ENCODE measurements at regions not wholly inside any gene's neighbourhood (a gene's known extent, or its start where the extent isn't known, plus 50 kb on each side); places are given as distances from the start of the nearest gene placed in this dataset.
A peak's percentile ranks its signal among the peaks of the same experiment; 100 is the strongest.

DNA sequence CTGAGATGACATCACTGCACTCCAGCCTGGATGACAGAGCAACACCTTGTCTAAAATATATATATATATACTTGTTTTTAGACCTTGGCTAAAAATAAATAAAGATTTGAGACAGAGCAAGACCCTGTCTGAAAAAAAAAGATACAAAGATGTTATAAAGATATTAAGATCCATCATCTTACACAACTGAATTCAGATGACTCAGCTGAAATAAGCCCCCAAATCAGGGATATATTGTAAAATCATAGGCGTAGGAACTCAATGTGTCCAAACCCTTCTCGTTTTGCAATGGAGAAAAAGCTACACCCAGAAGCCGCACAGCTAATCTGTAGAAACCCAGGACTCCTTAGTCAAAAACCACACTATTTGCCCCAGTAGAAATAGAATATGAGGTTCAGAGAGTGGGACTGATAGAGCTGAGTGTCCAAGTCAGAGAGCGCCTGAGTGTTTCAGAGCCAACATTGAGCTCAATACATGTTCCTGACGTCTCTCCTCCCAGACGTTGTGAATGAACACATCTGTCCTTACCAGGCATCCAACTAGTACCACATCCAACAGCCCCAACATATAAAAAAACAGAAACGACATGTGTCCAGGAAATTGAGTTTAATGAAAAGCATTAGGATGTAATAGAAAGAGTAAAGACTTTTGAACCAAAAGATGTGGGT is 207.9 kb upstream of the BLID start:
- no peaks in the 10 kb centered on the region for H3K9me3 ChIP-seq
- no peak for TF ChIP-seq CTCF (IDR thresholded peaks at IDR 0.05)
- no peaks in the 10 kb centered on the region for H3K36me3 ChIP-seq
- H3K4me1 ChIP-seq, result peaks cover 0 to 18% of the 10 kb centered on the region in 2 donors
- H3K27me3 ChIP-seq, result no peaks in the 10 kb centered on the region
- no peak overlapping the region for H3K27ac ChIP-seq
- H3K4me3 ChIP-seq, result no peak overlapping the region
- no peak for DNase-seq (ENCODE audit: low spot score)

DNA sequence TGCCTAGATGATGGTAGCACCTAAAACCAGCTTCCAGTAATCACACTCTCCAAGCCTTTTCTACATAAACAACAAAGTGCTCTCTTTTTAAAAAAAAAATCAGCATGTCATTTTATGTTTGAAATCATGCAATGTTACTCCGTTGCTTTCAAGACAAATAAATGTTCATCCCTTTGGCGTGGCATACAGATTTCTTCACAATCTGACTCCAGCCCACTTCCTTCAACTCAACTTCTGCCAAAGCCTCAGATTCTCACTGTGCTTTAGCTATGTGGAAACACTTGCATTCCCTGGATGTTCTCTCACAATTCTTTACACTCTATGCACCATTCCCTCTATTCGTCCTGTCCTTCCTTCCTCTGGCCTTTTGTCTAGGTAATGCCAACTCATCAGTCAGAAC is 206.3 kb upstream of the BLID start:
- peaks cover 0 to 22% of the 10 kb centered on the region in 2 donors for H3K4me1 ChIP-seq
- TF ChIP-seq CTCF (IDR thresholded peaks at IDR 0.05), result no peak
- H3K27me3 ChIP-seq, result no peaks in the 10 kb centered on the region
- H3K9me3 ChIP-seq, result no peaks in the 10 kb centered on the region
- no peaks in the 10 kb centered on the region for H3K36me3 ChIP-seq
- no peak overlapping the region for H3K4me3 ChIP-seq
- no peak for DNase-seq (ENCODE audit: low spot score)
- H3K27ac ChIP-seq, result peak overlapping the region in 1 of 2 donors; percentile 4

- Histone ChIP-seq H3K27ac (no peak overlapping the region), H3K9me3 (no peaks in the 10 kb centered on the region), H3K27me3 (no peaks in the 10 kb centered on the region), H3K4me1 (peaks cover 0 to 25% of the 10 kb centered on the region in 2 donors), H3K4me3 (no peak overlapping the region), H3K36me3 (no peaks in the 10 kb centered on the region)
- DNase-seq (ENCODE audit: low spot score), result no peak
- no peak for TF ChIP-seq CTCF (IDR thresholded peaks at IDR 0.05)
Measured at GRCh38 chr11:122320671-122321070, 204.7 kb upstream of the BLID start.

DNA sequence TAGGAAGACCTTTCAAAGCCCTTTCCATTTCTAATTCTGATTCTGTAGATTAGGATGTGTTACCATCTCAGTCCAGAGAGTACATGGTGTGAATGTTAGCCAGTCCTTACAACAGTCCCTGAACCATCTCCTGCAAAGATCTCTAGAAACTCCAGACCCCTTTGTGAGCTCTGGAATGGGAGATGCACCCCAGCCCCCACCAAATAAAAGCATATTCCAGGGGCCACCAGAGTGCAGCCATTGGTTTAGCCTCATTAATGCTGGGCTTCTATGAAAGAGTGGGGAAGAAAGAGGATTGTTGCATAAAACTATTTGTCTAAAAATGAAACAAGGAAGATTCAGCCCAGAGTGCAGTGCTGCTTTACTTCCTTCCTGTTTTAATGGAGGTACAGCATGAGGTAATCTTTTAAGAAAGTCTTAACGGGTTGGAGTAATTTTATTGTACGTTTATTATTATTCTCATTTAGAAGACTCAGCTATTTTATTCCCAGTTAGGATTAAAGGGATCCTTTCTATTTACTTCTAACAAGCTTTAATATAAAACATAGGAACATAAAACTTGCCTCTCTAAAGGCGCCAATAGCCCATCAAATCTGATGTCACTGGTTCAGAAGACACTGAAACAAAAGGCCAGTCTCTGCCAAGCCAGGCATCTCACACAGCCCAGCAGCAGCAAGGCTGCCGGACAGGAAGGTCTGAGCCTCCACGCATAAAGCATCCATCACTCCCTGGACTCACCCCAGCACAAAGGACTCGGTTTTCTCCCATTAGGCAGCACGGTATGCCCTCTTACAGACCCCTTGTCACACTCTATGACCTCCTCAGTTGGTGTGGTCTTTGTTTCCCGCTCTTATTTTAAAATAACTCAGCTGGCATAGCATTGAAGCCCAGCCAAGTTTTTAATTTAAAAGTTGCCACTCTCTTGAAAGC is 203.9 kb upstream of the BLID start:
- TF ChIP-seq CTCF (IDR thresholded peaks at IDR 0.05), result no peak
- Histone ChIP-seq H3K27ac (no peak overlapping the region), H3K9me3 (no peaks in the 10 kb centered on the region), H3K36me3 (no peaks in the 10 kb centered on the region), H3K4me3 (no peak overlapping the region), H3K27me3 (no peaks in the 10 kb centered on the region), H3K4me1 (peaks cover 0 to 25% of the 10 kb centered on the region in 2 donors)
- no peak for DNase-seq (ENCODE audit: low spot score)

DNA sequence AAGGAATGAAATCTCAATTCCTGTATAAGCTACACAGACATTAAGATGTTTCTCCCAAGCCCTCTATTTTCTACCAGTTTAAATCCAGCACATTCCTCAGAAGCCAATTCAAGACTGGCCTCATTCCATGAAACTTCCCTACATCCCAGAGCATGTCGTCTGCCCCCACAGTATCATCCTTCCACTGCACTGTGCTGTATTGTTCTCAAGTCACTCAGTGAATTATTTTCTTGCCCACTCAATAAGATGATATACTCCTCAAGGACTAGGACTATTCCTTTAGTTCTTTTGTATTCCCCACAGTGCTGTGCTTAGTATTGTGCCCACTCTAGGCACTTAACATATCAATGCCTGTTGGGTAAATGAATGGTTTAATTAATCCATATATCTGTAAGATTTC is 203.1 kb upstream of the BLID start:
- Histone ChIP-seq H3K4me1 (peaks cover 0 to 27% of the 10 kb centered on the region in 2 donors), H3K4me3 (no peak overlapping the region), H3K9me3 (no peaks in the 10 kb centered on the region), H3K27ac (no peak overlapping the region), H3K36me3 (no peaks in the 10 kb centered on the region), H3K27me3 (no peaks in the 10 kb centered on the region)
- no peak for DNase-seq (ENCODE audit: low spot score)
- TF ChIP-seq CTCF (IDR thresholded peaks at IDR 0.05), result no peak
